ENCODE measurements at regions not wholly inside any gene's neighbourhood (a gene's known extent, or its start where the extent isn't known, plus 50 kb on each side); places are given as distances from the start of the nearest gene placed in this dataset.
"Not testable (repeated sequence)": the region's sequence is repeated elsewhere in the genome, so short reads cannot be mapped to it uniquely, and the experiment has no call there.

GRCh38 chr17:71171270-71171669 lies 949.5 kb upstream of the SOX9 start:
- in situ Hi-C loops (cut with HindIII; ENCODE audit: low sequenced_read_pairs) = no loop called here

GRCh38 chr17:71173991-71174390 lies 946.8 kb upstream of the SOX9 start:
- in situ Hi-C loops (cut with HindIII; ENCODE audit: low sequenced_read_pairs) = no loop called here

GRCh38 chr17:71176331-71176730 lies 944.5 kb upstream of the SOX9 start:
- in situ Hi-C loops (cut with HindIII; ENCODE audit: low sequenced_read_pairs) = no loop called here

- in situ Hi-C loops (cut with HindIII; ENCODE audit: low sequenced_read_pairs) = no loop called here
Measured at GRCh38 chr17:71176928-71177443, 943.8 kb upstream of the SOX9 start.

GRCh38 chr17:71180801-71181385 lies 939.9 kb upstream of the SOX9 start:
- in situ Hi-C loops (cut with HindIII; ENCODE audit: low sequenced_read_pairs) = no loop called here

- in situ Hi-C loops (cut with HindIII; ENCODE audit: low sequenced_read_pairs) = no loop called here
Measured at GRCh38 chr17:71183066-71183660, 937.7 kb upstream of the SOX9 start.

- in situ Hi-C loops (cut with HindIII; ENCODE audit: low sequenced_read_pairs) = no loop called here
Measured at GRCh38 chr17:71184716-71185115, 936.1 kb upstream of the SOX9 start.

- in situ Hi-C loops (cut with HindIII; ENCODE audit: low sequenced_read_pairs) = no loop called here
Measured at GRCh38 chr17:71187145-71187878, 933.5 kb upstream of the SOX9 start.

- in situ Hi-C loops (cut with HindIII; ENCODE audit: low sequenced_read_pairs) = no loop called here
Measured at GRCh38 chr17:71188811-71189492, 931.9 kb upstream of the SOX9 start.

GRCh38 chr17:71189493-71189831 lies 931.4 kb upstream of the SOX9 start:
- in situ Hi-C loops (cut with HindIII; ENCODE audit: low sequenced_read_pairs) = no loop called here

- in situ Hi-C loops (cut with HindIII; ENCODE audit: low sequenced_read_pairs) = no loop called here
Measured at GRCh38 chr17:71192039-71192555, 928.7 kb upstream of the SOX9 start.

- in situ Hi-C loops (cut with HindIII; ENCODE audit: low sequenced_read_pairs) = no loop called here
Measured at GRCh38 chr17:71192848-71193247, 928.0 kb upstream of the SOX9 start.

GRCh38 chr17:71200597-71200996 lies 920.2 kb upstream of the SOX9 start:
- in situ Hi-C loops (cut with HindIII; ENCODE audit: low sequenced_read_pairs) = no loop called here

GRCh38 chr17:71201639-71202038 lies 919.2 kb upstream of the SOX9 start:
- in situ Hi-C loops (cut with HindIII; ENCODE audit: low sequenced_read_pairs) = no loop called here

GRCh38 chr17:71202449-71202848 lies 918.4 kb upstream of the SOX9 start:
- in situ Hi-C loops (cut with HindIII; ENCODE audit: low sequenced_read_pairs) = no loop called here

- in situ Hi-C loops (cut with HindIII; ENCODE audit: low sequenced_read_pairs) = no loop called here
Measured at GRCh38 chr17:71203953-71204352, 916.9 kb upstream of the SOX9 start.

GRCh38 chr17:71205951-71206350 lies 914.9 kb upstream of the SOX9 start:
- in situ Hi-C loops (cut with HindIII; ENCODE audit: low sequenced_read_pairs) = not testable (repeated sequence)

GRCh38 chr17:71208111-71208704 lies 912.6 kb upstream of the SOX9 start:
- in situ Hi-C loops (cut with HindIII; ENCODE audit: low sequenced_read_pairs) = no loop called here

- in situ Hi-C loops (cut with HindIII; ENCODE audit: low sequenced_read_pairs) = no loop called here
Measured at GRCh38 chr17:71213936-71214335, 906.9 kb upstream of the SOX9 start.

- in situ Hi-C loops (cut with HindIII; ENCODE audit: low sequenced_read_pairs) = no loop called here
Measured at GRCh38 chr17:71217769-71218168, 903.1 kb upstream of the SOX9 start.

Measured in DLD1 (cell line).